Liver (tissue), 8 donors: ENCODE measurements at regions not wholly inside any gene's neighbourhood (a gene's known extent, or its start where the extent isn't known, plus 50 kb on each side); places are given as distances from the start of the nearest gene placed in this dataset.

Source experiments
- DNase-seq: peaks from one replicate; pipeline ENCODE4 v3.0.0-alpha.2; 2017; ENCODE audit warnings: low spot score
- H3K27ac ChIP-seq, 2 donors: one replicate each; pipeline ENCODE4 v1.7.0; 2013; ENCODE audit warnings: inconsistent platforms in 2 of 2, low read length in 2 of 2, control low read depth in 1 of 2, low read depth in 1 of 2, mild to moderate bottlenecking in 1 of 2
- H3K27me3 ChIP-seq, 4 donors: one replicate each; pipeline versions ENCODE4 v1.6.1 to v1.7.0; 2013; ENCODE audit warnings: low read length in 3 of 4, inconsistent platforms in 1 of 4, mild to moderate bottlenecking in 1 of 4, moderate library complexity in 1 of 4; ENCODE audit not compliant: control insufficient read depth in 4 of 4, insufficient read depth in 4 of 4
- H3K36me3 ChIP-seq, 4 donors: one replicate each; pipeline versions ENCODE4 v1.6.1 to v1.7.0; 2013; ENCODE audit warnings: low read length in 3 of 4, mild to moderate bottlenecking in 3 of 4, low read depth in 1 of 4, moderate library complexity in 1 of 4; ENCODE audit not compliant: control insufficient read depth in 4 of 4, insufficient read depth in 3 of 4
- H3K4me1 ChIP-seq, 4 donors: one replicate each; pipeline versions ENCODE4 v1.6.1 to v1.7.0; 2013; ENCODE audit warnings: low read length in 3 of 4, mild to moderate bottlenecking in 3 of 4, moderate library complexity in 1 of 4; ENCODE audit not compliant: control insufficient read depth in 4 of 4, insufficient read depth in 4 of 4
- H3K4me3 ChIP-seq, 3 donors: one replicate each; pipeline versions ENCODE4 v1.6.1 to v1.7.0; 2013; ENCODE audit warnings: low read length in 3 of 3, control low read depth in 1 of 3, low read depth in 1 of 3, mild to moderate bottlenecking in 1 of 3
- H3K9ac ChIP-seq, 2 donors: one replicate each; pipeline ENCODE4 v1.7.0; 2013; ENCODE audit warnings: low read length in 2 of 2, mild to moderate bottlenecking in 2 of 2, moderate library complexity in 2 of 2, control low read depth in 1 of 2, low read depth in 1 of 2
- H3K9me3 ChIP-seq, 4 donors: one replicate each; pipeline versions ENCODE4 v1.6.1 to v1.7.0; 2013; ENCODE audit warnings: low read length in 3 of 4; ENCODE audit not compliant: control insufficient read depth in 4 of 4
- ATF3 ChIP-seq: IDR thresholded peaks from 2 replicates; pipeline ENCODE4 v1.6.1; 2016; ENCODE audit warnings: antibody characterized with exemption
- CTCF ChIP-seq: fragments of 150-350 bp; IDR thresholded peaks from 2 replicates; pipeline ENCODE4 v1.5.1; 2017; ENCODE audit warnings: improper control_type of control experiment, low read depth, low read length; ENCODE audit not compliant: missing input control
- EGR1 ChIP-seq, 2 donors: IDR thresholded peaks; 2 replicates each; pipeline ENCODE4 v1.6.1; 2016 to 2018; ENCODE audit warnings: antibody characterized with exemption in 2 of 2, low read depth in 2 of 2
- FOXA1 ChIP-seq: IDR thresholded peaks from 2 replicates; pipeline ENCODE4 v1.6.1; 2016; ENCODE audit warnings: antibody characterized with exemption
- FOXA2 ChIP-seq: IDR thresholded peaks from 2 replicates; pipeline ENCODE4 v1.6.1; 2016; ENCODE audit warnings: antibody characterized with exemption
- GABPA ChIP-seq, 2 donors: IDR thresholded peaks in 1 of 2; conservative IDR thresholded peaks in 1 of 2; 2 replicates each; pipeline ENCODE4 v1.6.1; 2016; ENCODE audit warnings: antibody characterized with exemption in 2 of 2, mild to moderate bottlenecking in 1 of 2, moderate library complexity in 1 of 2
- HNF4A ChIP-seq, 2 donors: conservative IDR thresholded peaks; 2 replicates each; pipeline ENCODE4 v1.6.1; 2016; ENCODE audit warnings: antibody characterized with exemption in 2 of 2, mild to moderate bottlenecking in 2 of 2
- HNF4G ChIP-seq: IDR thresholded peaks from 2 replicates; pipeline ENCODE4 v1.6.1; 2016; ENCODE audit warnings: antibody characterized with exemption
- MAX ChIP-seq: IDR thresholded peaks from 2 replicates; pipeline ENCODE4 v1.6.1; 2016; ENCODE audit warnings: antibody characterized with exemption
- NR2F2 ChIP-seq: IDR thresholded peaks from 2 replicates; pipeline ENCODE4 v1.6.1; 2016; ENCODE audit warnings: antibody characterized with exemption
- RAD21 ChIP-seq, 2 donors: IDR thresholded peaks; 2 replicates each; pipeline ENCODE4 v1.6.1; 2016; ENCODE audit warnings: antibody characterized with exemption in 2 of 2, mild to moderate bottlenecking in 2 of 2
- REST ChIP-seq: IDR thresholded peaks from 2 replicates; pipeline ENCODE4 v1.6.1; 2016; ENCODE audit warnings: antibody characterized with exemption, mild to moderate bottlenecking
- RXRA ChIP-seq, 2 donors: IDR thresholded peaks; 2 replicates each; pipeline ENCODE4 v1.6.1; 2017 to 2018; ENCODE audit warnings: antibody characterized with exemption in 2 of 2, mild to moderate bottlenecking in 1 of 2
- SP1 ChIP-seq: IDR thresholded peaks from 2 replicates; pipeline ENCODE4 v1.6.1; 2018; ENCODE audit warnings: antibody characterized with exemption, mild to moderate bottlenecking
- TAF1 ChIP-seq: conservative IDR thresholded peaks from 2 replicates; pipeline ENCODE4 v1.6.1; 2016; ENCODE audit warnings: antibody characterized with exemption, mild to moderate bottlenecking
- YY1 ChIP-seq: IDR thresholded peaks from 2 replicates; pipeline ENCODE4 v1.6.1; 2016; ENCODE audit warnings: antibody characterized with exemption, mild to moderate bottlenecking
- ZBTB33 ChIP-seq: IDR thresholded peaks from 2 replicates; pipeline ENCODE4 v1.6.1; 2016; ENCODE audit warnings: antibody characterized with exemption
- WGBS: extraction: QIAGEN DNeasy Blood & Tissue Kit; methylation state at CpG from one replicate; pipeline ENCODE4 v1.1.7; 2013; 5-methylcytosine and 5-hydroxymethylcytosine counted together
- donor health status: healthy.
- donor health status: healthy.
- donor health status: healthy.
- donor health status: healthy.
- donor health status: healthy.

- Histone ChIP-seq H3K27me3 (no peaks in the 10 kb centered on the region), H3K4me1 (no peaks in the 10 kb centered on the region), H3K27ac (no peak overlapping the region), H3K9ac (no peak overlapping the region), H3K9me3 (peaks cover 1 to 6% (median 4%) of the 10 kb centered on the region in 4 donors), H3K36me3 (no peaks in the 10 kb centered on the region), H3K4me3 (no peak overlapping the region)
- 74% methylated on average over 5 of the region's 5 CpGs for WGBS
- no peak for DNase-seq
- TF ChIP-seq RAD21 (IDR thresholded peaks at IDR 0.05) (no peak), CTCF (no peak), FOXA1 (no peak), HNF4A (conservative IDR thresholded peaks at IDR 0.05) (no peak), MAX (no peak), FOXA2 (no peak), HNF4G (no peak), REST (no peak), ZBTB33 (no peak), NR2F2 (no peak), TAF1 (no peak), YY1 (no peak)
Observed at GRCh38 chr3:18099611-18100010, 325.5 kb downstream of the SATB1 start.

GRCh38 chr3:18098960-18099587 is 326.1 kb downstream of the SATB1 start:
- no peaks in the 10 kb centered on the region for H3K27me3 ChIP-seq
- TF ChIP-seq ATF3 (no peak), MAX (no peak), HNF4A (conservative IDR thresholded peaks at IDR 0.05) (no peak), RAD21 (IDR thresholded peaks at IDR 0.05) (no peak), FOXA1 (no peak), ZBTB33 (no peak), EGR1 (IDR thresholded peaks at IDR 0.05; ENCODE audit: low read depth in 2 of 2) (no peak), RXRA (IDR thresholded peaks at IDR 0.05) (no peak), TAF1 (no peak), SP1 (no peak), FOXA2 (no peak), HNF4G (no peak), GABPA (IDR thresholded peaks at IDR 0.05 in 1 of 2, conservative IDR thresholded peaks at IDR 0.05 in 1 of 2) (no peak)
- no peak overlapping the region for H3K4me3 ChIP-seq
- DNase-seq = no peak
- H3K9me3 ChIP-seq = peaks cover 1 to 6% (median 4%) of the 10 kb centered on the region in 4 donors
- H3K27ac ChIP-seq = no peak overlapping the region
- WGBS = 77% methylated on average over 6 of the region's 6 CpGs
- H3K36me3 ChIP-seq = no peaks in the 10 kb centered on the region
- no peaks in the 10 kb centered on the region for H3K4me1 ChIP-seq
- no peak overlapping the region for H3K9ac ChIP-seq
